IPS DF 19.7 (cell line): ENCODE measurements at regions not wholly inside any gene's neighbourhood (a gene's known extent, or its start where the extent isn't known, plus 50 kb on each side); places are given as distances from the start of the nearest gene placed in this dataset.

Source experiments
- DNase-seq: peaks from one replicate; pipeline ENCODE4 v3.0.0-alpha.2; 2013; ENCODE audit warnings: low read depth, low spot score

DNA sequence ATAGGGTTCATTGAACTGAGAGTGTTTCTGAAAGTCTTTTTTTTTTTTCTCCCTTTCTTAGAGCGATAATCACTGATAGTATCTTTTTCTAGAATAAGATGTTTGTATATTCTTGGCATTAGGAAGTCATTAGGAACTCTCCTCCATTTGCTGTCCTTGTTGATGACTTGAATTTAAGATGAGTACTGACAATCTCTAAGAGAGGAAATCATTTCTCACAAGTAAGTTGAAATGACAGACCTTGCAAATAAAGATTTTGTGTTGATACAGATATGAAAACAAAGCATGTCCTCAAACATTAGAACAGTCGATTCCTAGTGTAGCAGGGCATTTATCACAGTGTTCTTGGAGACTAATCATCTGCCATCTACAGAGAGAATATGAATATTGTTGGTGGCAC is 458.4 kb upstream of the SYT1 start:
- no peak for DNase-seq

DNA sequence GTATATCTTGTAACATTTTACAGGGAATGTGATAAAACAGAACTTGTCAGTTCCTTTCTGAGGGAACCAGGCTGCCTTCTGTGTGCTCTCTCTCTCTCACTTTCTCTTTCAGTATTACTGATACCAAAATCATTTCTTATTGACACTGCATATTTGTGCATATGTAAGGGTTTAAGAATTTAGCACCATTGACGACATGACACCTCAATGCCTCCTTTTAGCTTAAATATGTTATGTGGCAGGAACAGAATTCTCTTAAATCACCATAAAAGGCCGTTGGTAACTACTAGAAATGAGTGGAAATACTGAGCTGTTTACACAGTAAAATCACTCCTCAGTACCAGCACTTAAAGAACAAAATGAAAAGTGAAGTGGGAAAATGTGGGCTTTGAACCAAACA is 457.7 kb upstream of the SYT1 start:
- DNase-seq: no peak

DNA sequence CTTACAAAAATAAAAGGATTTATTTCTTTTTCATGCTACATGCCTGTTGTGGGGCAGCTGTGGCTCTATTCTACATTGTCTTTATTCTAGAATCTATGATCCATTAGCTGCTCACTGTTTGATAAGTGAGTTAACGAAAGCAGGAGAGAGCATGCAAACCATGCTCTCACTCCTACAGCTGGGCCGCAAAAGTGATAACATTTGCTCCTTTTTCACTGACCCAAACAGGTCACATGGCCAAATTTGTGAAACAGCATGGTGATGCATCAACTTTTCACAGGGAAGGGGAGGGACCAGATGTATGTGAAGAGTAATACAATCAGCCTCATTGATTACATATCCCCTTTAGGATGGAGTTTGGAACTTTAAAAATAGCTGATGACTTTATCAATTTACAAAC is 456.9 kb upstream of the SYT1 start:
- DNase-seq: no peak

DNA sequence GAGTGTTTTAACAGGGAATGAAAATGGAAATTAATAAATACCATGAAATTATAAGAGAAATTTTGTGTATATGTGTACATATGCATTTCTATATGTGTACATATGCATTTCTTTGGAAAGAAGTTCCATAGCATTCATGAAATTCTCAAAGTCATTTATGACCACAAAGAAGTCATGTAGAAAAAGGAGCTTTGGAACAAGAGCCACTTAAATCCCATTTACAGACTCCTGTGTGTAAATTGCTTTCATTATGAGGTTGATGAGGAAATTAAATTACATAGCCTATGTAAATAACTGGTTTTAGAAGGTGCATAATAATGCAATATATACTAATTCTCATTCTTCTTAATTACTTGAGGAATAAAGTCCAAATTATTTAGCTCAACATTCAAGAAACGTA is 450.5 kb upstream of the SYT1 start:
- DNase-seq: no peak

DNA sequence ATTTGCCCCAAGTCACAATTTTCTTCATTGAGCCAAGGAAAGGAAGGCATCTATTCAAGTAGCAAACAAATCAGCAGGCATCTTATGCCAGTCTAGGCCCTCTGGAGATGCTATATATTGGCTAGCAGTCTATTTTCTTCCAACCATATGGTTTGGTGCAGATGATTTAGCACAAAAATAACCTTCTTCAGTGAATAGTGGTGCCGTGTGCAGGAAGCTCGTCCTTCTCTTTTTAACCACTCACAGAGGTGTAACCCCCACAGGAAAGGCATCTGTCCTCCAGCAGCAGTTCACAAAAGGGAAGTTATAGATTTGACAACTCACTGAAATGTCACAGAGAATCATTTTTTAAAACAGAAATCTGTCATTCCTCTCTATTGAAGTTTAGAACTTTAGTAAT is 445.7 kb upstream of the SYT1 start:
- no peak for DNase-seq

DNA sequence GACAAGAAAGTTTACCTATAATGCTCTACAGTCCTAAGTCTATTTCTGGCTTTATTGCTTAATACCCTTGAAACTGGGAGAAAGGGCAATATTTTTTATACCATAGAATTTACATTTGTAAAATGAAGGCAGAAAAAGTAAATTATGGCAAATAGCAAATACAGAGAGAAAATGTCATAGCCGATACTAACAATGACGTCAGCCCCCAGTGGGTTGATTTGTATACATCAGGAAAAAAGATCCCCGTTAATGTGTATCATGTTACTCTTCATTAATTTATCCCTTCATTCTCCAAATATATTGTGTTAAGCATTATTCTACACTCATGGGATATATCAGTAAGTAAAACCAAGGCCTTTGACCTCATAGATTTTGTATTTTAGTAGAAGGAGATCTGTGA is 445.1 kb upstream of the SYT1 start:
- no peak for DNase-seq

DNA sequence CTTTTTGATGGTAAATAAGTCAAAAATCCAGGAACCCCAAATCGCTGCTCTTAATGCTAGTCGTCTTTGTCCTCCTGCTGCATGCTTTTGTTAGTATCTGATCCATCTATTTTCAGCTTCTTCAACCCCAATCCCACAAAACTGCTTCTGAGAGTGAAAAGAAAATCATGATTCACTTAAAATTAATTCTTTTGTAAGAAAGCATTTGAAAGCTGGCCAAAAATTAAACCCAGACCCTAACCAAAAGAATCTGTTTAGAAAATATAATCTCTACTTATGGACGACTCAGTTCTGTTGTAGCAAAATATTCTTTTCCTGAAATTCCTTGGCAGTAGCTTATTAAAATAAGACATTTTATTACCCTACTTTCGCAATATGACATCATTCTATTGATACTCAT is 443.6 kb upstream of the SYT1 start:
- DNase-seq: no peak

DNA sequence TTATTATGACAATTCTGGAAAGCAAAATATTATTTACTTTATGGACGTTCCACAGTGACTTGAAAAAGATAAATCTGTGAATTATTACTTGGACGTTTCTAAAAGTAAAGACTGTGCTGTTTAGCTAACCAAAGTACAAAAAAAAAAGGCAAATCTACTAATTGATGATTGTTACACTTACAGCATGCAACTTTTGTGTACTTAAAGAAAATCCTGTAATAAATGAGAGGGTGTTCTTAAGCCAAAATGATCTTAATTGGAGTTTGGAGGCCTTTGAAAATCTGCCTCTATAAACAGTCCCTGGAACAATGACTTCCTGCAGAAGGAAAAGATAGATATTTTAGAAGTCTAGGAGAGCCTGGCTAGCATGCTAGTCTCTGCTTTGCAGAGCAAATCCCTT is 434.0 kb upstream of the SYT1 start:
- no peak for DNase-seq

DNA sequence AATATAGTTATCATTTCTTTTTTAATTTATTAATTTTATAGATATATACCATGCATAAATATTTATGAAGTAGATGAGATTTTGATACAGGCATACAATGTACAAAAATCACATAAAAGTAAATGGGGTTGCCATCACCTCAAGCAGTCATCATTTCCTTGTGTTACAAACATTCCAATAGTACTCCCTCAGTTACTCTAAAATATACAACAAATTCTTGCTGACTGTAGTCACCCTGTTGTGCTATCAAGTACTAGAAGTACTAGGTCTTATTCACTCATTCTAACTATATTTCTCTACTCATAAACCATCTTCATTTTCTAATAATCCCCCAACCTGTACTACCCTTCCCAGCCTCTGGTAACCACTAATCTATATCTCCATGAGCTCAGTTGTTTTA is 432.6 kb upstream of the SYT1 start:
- no peak for DNase-seq

DNA sequence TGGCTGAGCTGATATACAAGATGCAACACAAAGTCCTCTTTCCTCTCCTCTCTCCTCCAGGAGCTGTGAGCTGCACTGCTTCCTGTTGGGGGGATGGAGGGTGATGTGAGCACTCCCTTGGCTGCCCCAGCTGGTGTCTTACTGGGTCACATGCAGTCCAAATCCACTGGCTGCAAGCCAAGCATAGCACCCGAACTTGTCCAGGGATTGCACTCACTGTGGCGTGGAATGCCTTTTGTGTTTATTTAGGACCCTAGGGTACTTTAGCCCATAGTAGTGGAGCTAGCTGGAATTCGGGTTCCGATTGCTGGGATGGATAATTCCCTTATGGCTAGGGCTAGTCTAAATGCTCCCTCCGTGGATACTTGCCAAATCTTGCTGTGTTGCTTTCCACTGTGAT is 424.9 kb upstream of the SYT1 start:
- DNase-seq: no peak

DNA sequence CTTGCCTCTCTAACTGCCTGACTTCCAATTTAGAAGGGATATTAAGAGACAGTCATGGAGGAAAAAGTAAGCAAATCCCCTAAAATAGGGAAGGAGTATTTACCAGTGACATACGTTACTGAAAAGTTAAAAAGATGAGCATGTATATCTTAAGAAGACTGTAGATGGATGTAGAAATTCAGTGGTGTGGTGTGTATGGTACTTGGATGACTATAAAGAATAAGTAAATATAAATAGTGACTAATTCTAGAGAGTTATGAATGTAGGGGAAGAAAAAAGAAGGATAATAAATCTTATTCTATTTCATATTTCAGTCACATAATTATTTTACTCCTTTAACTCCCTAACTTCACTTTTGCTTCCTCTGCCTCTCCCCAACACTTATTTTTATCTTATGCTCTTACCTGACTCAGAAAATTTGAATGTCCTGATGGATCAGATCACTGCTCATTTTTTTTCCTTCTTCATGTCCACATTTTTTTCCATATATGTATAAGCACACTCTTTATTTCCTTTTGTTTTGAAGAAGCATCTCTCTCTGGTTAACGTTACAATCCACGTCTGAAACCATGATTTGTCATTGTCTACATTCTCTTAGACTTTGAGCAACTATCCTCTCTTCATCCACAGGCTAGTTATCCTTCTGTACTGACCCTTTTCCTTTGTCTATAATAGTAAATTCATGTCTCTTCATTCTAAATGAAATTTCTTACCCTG is 422.7 kb upstream of the SYT1 start:
- no peak for DNase-seq

DNA sequence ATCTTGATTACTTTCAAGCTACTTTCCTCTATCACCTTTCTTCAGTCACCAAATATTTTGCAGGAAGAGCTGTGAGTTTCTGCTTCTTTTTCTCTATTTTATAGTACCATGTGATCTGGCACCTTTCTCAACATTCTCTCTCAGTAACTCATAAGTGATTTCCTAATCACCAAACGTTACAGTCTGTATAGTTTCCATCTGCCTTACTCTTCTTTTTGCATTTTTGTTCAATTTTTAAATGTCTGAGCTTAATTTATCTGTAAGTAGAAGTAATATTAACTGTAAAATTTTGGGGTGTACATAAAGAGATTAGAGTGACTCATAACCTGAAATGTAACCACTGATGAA is 422.1 kb upstream of the SYT1 start:
- DNase-seq: no peak

DNA sequence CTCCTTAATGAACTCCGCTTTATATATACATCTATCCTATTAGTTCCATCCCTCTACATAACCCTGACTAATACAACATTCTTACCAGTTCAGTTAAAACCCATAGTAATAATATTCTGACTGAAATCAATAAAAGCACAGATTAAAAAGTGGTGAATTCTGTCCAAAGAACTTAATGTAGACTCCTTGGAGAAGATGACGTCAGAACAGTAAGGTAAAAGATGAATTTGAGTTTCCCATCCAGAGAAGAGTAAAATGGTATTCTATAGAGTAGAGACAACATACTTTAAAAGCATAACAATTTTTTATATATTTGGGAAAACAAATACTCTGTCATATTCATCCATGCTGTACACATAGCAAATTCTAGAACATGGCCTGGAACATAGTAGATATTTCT is 418.0 kb upstream of the SYT1 start:
- no peak for DNase-seq

DNA sequence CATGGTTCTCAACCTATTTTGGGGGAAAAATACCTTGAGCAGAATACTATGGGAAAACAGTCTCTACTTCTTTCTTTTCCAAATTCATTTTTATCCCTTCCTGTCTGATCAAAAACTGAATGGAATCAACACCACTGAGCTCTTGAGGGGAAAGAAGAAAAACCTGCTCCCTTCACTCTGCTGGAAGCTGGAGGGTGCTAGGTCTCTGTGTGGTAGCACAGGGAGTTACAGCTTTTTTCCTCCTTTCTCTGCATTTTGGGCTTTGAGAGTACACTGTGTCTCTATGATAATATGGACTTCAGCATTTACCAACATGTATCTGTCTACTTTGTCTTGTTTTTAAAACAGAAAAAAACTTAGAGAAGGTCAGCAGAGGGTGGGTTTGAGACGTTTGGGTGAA is 417.2 kb upstream of the SYT1 start:
- DNase-seq: no peak

DNA sequence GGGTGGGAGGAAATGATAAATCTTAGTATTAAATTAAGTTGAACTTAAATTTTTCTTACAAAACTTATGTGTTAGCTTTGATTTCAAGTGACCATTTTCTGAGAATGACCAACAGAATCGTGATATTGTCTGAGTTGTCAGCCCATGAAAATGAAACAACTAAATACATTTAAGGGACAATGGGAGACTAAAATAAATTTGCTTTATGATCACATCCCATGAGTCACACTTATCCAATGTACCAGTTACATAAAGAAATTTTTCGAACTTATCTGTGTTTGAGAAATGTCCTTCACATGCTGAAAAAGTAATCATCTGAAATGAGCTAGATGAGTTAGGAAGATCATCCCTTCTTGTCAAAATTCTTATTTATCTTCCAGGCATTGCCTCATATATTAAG is 415.9 kb upstream of the SYT1 start:
- no peak for DNase-seq

DNA sequence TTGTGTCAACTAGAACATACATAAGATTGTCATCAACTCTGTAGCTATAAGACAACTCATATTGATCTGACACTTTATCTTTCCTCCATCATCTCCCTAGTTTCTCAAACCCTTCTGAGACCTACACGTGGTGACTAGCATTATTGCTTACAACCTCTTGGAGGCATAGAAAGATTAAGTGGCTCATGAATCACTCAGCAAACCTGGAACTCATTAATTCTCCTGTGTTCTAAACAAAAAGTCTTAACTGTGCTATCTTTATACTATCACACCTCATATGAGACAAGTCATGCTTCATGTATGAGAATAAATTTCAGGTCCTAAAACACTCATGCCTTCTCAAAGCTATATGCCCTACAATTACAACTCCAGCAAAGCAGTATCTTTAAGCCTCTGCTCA is 408.6 kb upstream of the SYT1 start:
- no peak for DNase-seq

DNA sequence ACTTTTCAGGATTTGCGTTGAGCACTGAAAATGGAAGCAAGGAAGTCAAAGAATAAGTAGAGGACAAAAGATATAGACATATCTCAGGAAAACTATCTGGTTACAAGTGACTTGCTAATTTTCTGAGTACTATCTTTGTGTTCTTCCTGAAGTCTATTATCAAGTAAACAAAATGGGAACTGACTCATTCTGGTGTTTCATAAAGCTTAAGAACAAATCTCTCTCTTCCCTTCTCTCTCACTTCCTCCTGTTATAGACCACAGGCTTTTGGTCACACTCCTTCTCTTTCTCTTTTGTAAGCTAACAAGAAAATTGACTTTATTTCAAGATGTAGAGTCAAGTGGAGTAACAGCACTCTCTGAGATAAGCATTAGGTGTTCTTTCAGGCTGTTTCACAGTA is 406.6 kb upstream of the SYT1 start:
- DNase-seq: no peak

DNA sequence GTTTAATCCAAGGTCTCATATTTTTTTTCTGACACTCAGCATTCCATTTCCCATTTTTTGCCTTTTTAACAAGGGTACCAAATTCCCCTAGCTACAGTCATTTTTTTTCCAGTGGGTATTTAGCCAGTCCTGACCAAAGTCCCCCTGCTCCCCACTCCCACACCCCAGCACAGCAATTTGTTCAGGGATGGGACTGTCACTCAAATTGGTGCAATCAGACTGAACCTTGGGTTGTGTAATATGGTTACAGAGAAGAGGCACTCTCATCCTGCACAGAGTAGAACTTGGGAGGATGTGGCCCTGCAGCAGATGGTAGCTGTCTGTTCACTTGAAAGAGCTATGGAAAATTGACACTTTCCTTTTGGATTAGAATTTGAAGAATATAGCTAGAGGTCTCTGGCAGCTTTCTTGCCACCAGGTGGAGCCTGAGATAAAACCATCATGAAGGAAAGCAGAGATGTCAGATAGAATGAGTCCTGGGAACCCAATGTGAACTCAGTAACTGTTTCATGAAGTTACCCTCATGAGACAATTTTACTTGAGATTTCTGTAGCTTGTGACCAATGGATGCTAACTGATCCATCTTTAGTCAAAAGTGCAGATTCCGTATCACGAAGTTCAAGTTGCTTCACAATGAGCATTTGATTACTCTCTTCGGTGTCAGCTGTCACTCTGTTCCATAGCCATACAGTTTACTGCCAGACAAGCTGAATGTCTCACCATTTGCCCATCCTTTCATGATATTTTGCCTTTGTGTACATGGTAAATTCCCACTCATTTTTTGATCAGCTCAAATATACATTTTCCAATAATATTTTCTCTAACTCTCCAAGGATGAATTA is 394.0 kb upstream of the SYT1 start:
- peak; percentile 9 for DNase-seq

DNA sequence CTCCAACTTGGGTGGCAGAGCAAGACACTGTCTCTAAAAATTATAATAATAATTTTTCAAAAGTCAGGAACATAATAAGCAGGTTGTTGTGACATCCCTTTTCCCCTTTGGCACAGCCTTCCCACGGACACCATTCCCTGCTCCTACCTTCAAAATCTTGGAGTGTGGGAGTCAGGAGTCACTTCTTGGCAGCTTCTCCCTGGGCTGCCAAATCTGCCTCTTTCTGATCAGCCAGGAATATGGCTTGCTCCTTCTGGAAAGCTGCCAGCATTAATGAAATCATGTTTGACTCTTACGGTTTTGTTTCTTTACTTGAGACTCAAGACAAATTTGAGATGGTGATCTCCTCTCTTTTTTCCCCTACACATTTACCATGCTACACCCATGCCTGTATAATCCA is 391.4 kb upstream of the SYT1 start:
- no peak for DNase-seq

DNA sequence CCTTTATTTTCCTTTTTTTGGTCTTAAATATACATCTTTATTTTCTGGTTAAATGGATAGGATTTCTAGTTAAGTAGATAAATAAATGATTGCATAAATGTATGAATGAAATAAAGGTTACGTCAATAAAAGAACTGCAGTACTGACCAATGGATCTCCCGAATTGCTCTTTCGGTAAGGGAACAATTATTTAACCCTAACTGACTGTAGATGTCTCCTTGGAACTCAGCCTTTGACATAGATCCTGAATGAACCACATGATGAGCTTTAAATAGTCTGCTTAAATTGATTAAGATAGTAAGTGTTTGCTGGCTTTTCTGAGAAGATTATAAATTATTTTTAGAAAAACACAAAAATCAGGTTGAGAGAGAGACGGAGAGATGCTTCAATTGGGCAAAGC is 391.0 kb upstream of the SYT1 start:
- no peak for DNase-seq

DNA sequence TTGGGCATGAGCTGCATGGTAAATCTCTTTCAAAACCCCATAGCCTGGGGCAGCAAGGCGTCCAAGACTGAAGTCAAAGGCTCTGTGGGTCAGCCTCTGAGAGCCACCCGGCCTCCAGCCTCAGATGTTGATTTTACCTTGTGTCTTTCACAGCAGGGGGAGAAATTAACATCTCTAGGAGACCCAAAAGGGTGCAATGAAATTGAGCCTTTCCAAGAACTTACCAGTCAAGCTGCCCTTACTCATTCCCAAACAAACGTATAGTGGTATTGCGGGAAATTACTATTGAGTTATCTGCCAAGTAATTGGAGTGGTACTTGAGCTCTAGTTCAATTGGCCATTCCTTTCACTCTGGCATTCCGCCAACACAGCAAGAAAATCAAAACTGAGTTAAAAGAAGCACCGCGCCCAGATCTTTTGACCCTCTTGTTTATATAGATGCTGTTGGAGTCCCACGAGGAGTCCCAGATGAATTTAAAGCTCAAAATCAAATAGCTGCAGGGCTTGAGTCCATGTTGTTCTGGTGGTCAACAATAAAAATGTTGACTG is 380.7 kb upstream of the SYT1 start:
- no peak for DNase-seq

DNA sequence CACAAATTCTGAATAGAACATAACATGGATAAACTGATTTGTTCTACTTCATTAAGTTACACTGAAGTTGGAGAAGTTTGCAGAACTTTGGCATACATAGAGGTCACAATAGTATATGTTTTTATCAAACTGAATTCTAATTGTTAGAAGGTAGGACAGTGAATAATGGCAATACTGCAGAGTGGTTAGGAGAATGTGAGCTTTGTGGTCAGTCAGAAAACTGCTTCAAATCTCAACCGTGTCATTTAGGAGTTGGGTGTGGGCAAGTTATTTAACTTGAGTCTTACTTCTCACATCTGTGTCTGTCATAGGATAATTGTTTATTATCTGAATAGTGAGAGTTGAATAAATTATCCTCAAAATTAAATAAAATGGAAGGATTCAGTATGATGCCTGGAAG is 374.6 kb upstream of the SYT1 start:
- no peak for DNase-seq

DNA sequence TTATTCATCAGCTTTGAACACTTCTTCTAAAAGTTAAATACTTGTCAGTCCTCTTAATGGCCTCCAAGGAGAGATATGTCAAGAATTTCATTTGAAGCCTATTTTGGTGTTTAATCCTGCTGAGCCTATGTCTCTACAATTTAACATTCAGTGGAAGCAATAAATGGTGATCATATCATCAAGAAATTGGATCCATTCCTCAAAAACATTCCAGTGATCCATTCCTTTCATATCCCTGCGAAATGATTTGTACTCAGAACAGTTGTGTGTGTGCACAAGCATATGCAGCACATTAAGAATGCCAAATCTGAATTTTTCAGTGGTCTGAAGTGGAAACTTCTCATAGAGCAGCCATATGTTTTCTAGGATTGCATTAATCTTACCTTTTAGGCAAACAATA is 373.7 kb upstream of the SYT1 start:
- no peak for DNase-seq
